ENCODE measurements at regions not wholly inside any gene's neighbourhood (a gene's known extent, or its start where the extent isn't known, plus 50 kb on each side); places are given as distances from the start of the nearest gene placed in this dataset.
"Not testable (repeated sequence)": the region's sequence is repeated elsewhere in the genome, so short reads cannot be mapped to it uniquely, and the experiment has no call there.

DNA sequence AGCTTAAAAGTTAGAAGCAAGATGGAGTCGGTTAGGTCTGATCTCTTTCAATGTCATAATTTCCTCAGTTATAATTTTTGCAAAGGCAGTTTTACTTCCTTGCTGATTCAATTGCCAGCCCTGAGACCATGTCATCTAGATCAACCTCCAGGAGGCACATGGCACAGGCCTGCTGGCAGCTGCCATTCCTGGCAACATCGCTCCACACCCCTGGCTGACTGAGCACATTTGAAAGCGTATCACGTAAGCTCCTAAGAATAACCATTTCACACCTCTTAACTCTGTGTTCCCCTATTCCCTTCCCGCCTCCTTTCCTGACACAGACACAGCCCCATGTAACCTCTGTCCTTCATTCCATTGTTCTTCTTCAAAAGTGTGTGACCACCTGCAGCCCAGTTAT is 313.9 kb upstream of the CTNNB1 start:
- TF ChIP-seq, protein P1, sequence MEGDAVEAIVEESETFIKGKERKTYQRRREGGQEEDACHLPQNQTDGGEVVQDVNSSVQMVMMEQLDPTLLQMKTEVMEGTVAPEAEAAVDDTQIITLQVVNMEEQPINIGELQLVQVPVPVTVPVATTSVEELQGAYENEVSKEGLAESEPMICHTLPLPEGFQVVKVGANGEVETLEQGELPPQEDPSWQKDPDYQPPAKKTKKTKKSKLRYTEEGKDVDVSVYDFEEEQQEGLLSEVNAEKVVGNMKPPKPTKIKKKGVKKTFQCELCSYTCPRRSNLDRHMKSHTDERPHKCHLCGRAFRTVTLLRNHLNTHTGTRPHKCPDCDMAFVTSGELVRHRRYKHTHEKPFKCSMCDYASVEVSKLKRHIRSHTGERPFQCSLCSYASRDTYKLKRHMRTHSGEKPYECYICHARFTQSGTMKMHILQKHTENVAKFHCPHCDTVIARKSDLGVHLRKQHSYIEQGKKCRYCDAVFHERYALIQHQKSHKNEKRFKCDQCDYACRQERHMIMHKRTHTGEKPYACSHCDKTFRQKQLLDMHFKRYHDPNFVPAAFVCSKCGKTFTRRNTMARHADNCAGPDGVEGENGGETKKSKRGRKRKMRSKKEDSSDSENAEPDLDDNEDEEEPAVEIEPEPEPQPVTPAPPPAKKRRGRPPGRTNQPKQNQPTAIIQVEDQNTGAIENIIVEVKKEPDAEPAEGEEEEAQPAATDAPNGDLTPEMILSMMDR (IDR thresholded peaks at IDR 0.05; ENCODE audit: borderline replicate concordance, insufficient read depth, low read depth, low read length), result no peak
- H3K4me3 ChIP-seq (ENCODE audit: low read depth, low read length), result no peak overlapping the region

DNA sequence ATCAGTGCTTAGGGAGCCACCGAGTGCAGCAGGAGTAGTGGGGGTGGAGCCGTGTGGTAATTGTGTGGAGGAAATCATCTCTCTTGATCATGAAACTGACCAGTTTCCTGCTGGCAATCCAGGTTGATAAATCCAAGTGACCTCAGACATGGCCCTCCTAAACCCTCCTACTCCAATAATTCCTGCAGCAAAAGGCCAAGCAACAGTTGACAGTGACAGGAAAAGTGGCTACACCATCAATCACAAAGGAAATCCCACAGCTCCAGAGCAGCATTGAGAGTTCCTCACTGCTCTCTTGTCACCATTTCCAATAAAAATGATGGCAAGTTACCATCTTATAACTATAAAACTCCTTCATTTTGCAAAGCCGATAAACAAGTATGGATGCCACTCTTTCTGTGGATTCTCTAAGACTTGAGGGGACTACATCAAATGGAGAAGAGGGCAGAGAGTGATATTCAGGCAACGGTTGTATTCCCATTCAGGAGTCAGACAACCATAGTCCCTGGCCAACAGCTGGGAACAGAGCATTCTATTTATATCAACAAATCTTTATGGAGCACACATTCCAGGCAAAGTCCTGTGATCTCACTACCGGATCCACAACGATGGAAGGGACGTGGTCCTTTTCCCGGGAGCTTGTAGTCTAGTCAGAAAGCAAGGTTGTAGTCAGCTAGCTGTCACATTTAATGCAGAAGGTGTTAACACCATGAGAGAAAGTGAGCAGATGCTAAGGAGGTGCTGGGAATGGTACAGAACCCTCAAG is 312.5 kb upstream of the CTNNB1 start:
- TF ChIP-seq, protein P1 (IDR thresholded peaks at IDR 0.05; ENCODE audit: borderline replicate concordance, insufficient read depth, low read depth, low read length), result no peak
- no peak overlapping the region for H3K4me3 ChIP-seq (ENCODE audit: low read depth, low read length)

DNA sequence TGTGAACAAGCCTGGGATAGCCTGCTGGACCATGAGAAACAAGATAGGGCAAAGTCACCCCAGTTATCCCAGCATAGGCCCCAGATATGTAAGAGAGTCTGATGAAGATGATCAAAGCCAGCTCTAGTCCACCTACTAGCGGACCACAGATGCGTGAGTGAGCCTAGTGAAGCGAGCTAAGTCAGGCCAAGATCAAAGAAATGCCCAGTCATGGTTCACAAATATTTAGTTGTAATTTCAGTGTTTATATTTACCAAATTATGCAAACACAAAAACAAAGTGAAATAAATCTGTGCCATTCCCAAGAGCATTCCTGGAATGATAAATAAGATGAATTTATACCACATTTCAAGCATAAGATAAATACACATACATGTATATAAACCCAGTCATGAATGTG is 308.1 kb upstream of the CTNNB1 start:
- H3K4me3 ChIP-seq (ENCODE audit: low read depth, low read length), result no peak overlapping the region
- TF ChIP-seq, protein P1 (IDR thresholded peaks at IDR 0.05; ENCODE audit: borderline replicate concordance, insufficient read depth, low read depth, low read length), result no peak

DNA sequence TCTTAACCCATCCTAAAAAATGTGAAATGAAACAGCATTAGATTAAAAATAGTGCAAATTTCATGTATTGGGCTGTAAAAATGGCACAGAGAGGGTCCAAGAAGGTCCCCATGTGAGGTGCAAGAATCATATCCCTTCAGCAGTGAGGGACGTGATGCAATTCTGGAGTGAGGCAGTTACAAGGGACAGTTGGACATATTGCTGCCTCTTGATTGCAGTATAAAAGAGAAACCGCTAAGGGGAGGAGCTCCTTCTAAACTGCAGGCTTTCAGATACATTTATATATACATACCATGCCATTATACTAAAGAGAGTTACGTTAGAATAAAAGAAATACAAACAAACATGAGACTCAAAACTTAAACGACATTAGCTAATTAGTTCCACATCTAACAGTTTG is 304.2 kb upstream of the CTNNB1 start:
- TF ChIP-seq, protein P1 (IDR thresholded peaks at IDR 0.05; ENCODE audit: borderline replicate concordance, insufficient read depth, low read depth, low read length), result no peak

DNA sequence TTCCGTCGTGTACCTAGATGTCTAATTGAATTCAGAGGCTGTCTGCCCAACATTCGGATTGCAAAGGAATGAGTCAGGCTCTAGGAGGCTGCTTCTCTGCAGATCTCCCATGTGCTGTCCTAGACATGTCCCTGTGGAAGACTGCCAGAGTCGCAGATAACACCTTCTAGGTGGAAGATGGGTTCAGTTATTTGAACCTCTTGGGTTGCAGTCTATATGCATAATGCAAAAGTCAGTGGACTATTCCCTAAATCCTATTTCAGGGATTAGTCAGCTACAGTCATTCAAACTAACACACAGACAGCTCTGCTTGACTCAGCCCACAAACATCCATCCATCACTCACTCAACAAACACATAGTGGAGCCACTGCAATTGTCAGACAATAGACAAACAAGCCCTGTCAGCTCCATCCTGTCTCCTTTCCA is 300.0 kb upstream of the CTNNB1 start:
- H3K4me3 ChIP-seq (ENCODE audit: low read depth, low read length), result no peak overlapping the region
- TF ChIP-seq, protein P1 (IDR thresholded peaks at IDR 0.05; ENCODE audit: borderline replicate concordance, insufficient read depth, low read depth, low read length), result no peak

More for the DNA sequence above, 304.2 kb upstream of the CTNNB1 start:
- no peak overlapping the region for H3K4me3 ChIP-seq (ENCODE audit: low read depth, low read length)

DNA sequence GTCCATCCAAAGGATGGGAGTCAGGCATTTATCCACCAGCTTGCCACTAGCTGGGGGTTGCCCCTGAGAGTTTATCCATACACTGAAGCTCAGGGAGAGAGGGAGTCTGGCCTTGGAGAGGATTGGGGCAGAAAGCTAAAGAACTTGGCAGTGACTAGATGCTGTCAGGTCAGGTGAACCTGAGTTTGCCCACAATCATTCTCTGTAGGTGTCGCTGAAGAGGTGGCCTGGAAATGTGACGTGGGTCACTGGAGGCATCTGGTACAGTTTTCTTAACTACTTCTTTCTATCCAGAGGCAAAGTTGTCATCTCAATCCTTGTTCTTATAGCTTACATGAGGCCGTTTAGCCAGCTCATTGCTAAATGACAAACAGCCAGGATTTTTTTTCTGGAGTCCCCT is 298.0 kb upstream of the CTNNB1 start:
- TF ChIP-seq, protein P1 (IDR thresholded peaks at IDR 0.05; ENCODE audit: borderline replicate concordance, insufficient read depth, low read depth, low read length), result no peak
- no peak overlapping the region for H3K4me3 ChIP-seq (ENCODE audit: low read depth, low read length)

DNA sequence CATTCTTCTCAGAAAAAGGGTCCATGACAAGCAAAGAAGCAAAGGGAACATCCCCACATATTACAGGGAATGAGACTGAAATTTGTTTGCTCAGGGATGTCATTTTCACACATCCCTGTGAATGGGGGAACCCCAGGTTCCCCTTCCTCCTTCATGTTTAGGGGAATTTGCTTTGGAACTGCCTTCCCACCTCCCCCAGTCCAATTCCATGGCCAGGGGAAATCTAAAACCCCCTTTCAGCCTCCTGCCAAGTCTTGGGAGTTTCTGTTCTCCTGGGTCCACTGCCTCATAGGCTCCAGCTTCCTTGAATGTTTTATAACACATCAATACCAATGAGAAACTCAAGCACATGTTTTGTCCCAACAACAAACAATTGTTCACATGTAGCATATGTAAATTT is 297.5 kb upstream of the CTNNB1 start:
- TF ChIP-seq, protein P1 (IDR thresholded peaks at IDR 0.05; ENCODE audit: borderline replicate concordance, insufficient read depth, low read depth, low read length), result no peak
- H3K4me3 ChIP-seq (ENCODE audit: low read depth, low read length), result no peak overlapping the region

DNA sequence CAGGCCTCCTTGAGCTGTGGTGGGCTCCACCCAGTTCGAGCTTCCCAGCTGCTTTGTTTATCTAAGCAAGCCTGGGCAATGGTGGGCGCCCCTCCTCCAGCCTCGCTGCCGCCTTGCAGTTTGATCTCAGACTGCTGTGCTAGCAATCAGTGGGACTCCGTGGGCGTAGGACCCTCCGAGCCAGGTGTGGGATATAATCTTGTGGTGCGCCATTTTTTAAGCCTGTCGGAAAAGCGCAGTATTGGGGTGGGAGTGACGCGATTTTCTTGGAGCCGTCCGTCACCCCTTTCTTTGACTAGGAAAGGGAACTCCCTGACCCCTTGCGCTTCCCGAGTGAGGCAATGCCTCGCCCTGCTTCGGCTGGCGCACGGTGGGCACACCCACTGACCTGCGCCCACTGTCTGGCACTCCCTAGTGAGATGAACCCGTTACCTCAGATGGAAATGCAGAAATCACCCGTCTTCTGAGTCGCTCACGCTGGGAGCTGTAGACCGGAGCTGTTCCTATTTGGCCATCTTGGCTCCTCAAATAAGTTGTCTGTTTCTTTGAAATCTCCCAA is 291.3 kb upstream of the CTNNB1 start:
- H3K4me3 ChIP-seq (ENCODE audit: low read depth, low read length), result not testable (repeated sequence)

All from GM12875 (cell line).